ENCODE measurements at regions not wholly inside any gene's neighbourhood (a gene's known extent, or its start where the extent isn't known, plus 50 kb on each side); places are given as distances from the start of the nearest gene placed in this dataset.
A peak's percentile ranks its signal among the peaks of the same experiment; 100 is the strongest.

- Histone ChIP-seq H3K27me3 (ENCODE audit: low read length) (no peaks in the 10 kb centered on the region), H3F3A (ENCODE audit: low read length, unreplicated experiment) (no peaks in the 10 kb centered on the region), H2AFZ (ENCODE audit: low read length) (no peak overlapping the region), H3K4me2 (ENCODE audit: low read length) (no peak overlapping the region), H3K9me3 (ENCODE audit: low read length) (no peaks in the 10 kb centered on the region), H3K4me3 (ENCODE audit: low read length) (no peak overlapping the region), H3K4me1 (ENCODE audit: insufficient read depth, low read length) (no peaks in the 10 kb centered on the region), H3K9ac (ENCODE audit: low read length) (no peak overlapping the region), H4K20me1 (ENCODE audit: low read length) (no peaks in the 10 kb centered on the region), H3K79me2 (ENCODE audit: low read length) (no peaks in the 10 kb centered on the region), H3K9me2 (replicated peaks; ENCODE audit: low read length) (no peaks in the 10 kb centered on the region), H3K27ac (ENCODE audit: low read length) (no peak overlapping the region), H3K36me3 (ENCODE audit: low read depth, low read length) (no peaks in the 10 kb centered on the region)
- POLR2A ChIA-PET (ENCODE audit: unreplicated experiment): no interaction called here
- CTCF ChIA-PET: no interaction called here
- TF ChIP-seq EZH2 (IDR thresholded peaks at IDR 0.05; ENCODE audit: low read length, unreplicated experiment): no peak
- DNase-seq: no peak
- BruUV-seq (replicated peaks): no TSS peak
- no peak for ATAC-seq
- intact Hi-C loops (cut with micrococcal nuclease): no loop called here
Measured at GRCh38 chr13:67367399-67367798, 137.3 kb upstream of the PCDH9 start.

DNA sequence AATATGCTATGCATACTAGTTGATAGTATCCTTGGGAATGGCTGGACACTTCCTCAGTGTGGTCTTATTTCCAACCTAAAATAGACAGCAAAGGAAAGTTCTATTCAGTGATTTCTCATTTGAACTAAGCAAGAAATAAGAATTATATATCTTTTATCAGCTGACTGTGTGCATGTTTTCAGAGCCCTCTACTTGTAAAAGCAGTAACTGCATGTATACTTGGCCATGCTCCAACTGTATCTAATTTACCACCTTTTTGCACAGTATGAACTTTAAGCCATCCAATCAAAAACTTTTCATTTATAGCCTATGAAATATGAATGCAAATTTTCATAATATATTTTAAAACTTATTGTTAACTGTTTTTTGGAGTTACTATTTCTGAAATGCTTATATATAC, 136.4 kb upstream of the PCDH9 start:
- no peak overlapping the region for H2AFZ ChIP-seq (ENCODE audit: low read length)
- no peaks in the 10 kb centered on the region for H4K20me1 ChIP-seq (ENCODE audit: low read length)
- no peaks in the 10 kb centered on the region for H3K79me2 ChIP-seq (ENCODE audit: low read length)
- DNase-seq (peak; percentile 25), ATAC-seq (no peak)
- TF ChIP-seq EZH2 (IDR thresholded peaks at IDR 0.05; ENCODE audit: low read length, unreplicated experiment) (no peak), EZH2phosphoT487 (IDR thresholded peaks at IDR 0.05; ENCODE audit: borderline replicate concordance, low read length) (no peak)
- TF ChIP-seq, protein P1, sequence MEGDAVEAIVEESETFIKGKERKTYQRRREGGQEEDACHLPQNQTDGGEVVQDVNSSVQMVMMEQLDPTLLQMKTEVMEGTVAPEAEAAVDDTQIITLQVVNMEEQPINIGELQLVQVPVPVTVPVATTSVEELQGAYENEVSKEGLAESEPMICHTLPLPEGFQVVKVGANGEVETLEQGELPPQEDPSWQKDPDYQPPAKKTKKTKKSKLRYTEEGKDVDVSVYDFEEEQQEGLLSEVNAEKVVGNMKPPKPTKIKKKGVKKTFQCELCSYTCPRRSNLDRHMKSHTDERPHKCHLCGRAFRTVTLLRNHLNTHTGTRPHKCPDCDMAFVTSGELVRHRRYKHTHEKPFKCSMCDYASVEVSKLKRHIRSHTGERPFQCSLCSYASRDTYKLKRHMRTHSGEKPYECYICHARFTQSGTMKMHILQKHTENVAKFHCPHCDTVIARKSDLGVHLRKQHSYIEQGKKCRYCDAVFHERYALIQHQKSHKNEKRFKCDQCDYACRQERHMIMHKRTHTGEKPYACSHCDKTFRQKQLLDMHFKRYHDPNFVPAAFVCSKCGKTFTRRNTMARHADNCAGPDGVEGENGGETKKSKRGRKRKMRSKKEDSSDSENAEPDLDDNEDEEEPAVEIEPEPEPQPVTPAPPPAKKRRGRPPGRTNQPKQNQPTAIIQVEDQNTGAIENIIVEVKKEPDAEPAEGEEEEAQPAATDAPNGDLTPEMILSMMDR (conservative IDR thresholded peaks at IDR 0.05; ENCODE audit: low read depth, low read length): peak; percentile 30; the same call in 1 of the 2 replicates
- H3K9ac ChIP-seq (ENCODE audit: low read length): no peak overlapping the region
- BruUV-seq (replicated peaks): no TSS peak
- no peaks in the 10 kb centered on the region for H3K27me3 ChIP-seq (ENCODE audit: low read length)
- no peak overlapping the region for H3K4me3 ChIP-seq (ENCODE audit: low read length)
- H3K27ac ChIP-seq (ENCODE audit: low read length): no peak overlapping the region
- no peaks in the 10 kb centered on the region for H3K36me3 ChIP-seq (ENCODE audit: low read depth, low read length)
- H3K9me2 ChIP-seq (replicated peaks; ENCODE audit: low read length): no peaks in the 10 kb centered on the region
- H3K9me3 ChIP-seq (ENCODE audit: low read length): no peaks in the 10 kb centered on the region
- intact Hi-C loops (cut with micrococcal nuclease): no loop called here
- H3K4me1 ChIP-seq (ENCODE audit: insufficient read depth, low read length): no peaks in the 10 kb centered on the region
- CTCF ChIA-PET: no interaction called here
- no peaks in the 10 kb centered on the region for H3F3A ChIP-seq (ENCODE audit: low read length, unreplicated experiment)
- POLR2A ChIA-PET (ENCODE audit: unreplicated experiment): no interaction called here
- no peak overlapping the region for H3K4me2 ChIP-seq (ENCODE audit: low read length)

DNA sequence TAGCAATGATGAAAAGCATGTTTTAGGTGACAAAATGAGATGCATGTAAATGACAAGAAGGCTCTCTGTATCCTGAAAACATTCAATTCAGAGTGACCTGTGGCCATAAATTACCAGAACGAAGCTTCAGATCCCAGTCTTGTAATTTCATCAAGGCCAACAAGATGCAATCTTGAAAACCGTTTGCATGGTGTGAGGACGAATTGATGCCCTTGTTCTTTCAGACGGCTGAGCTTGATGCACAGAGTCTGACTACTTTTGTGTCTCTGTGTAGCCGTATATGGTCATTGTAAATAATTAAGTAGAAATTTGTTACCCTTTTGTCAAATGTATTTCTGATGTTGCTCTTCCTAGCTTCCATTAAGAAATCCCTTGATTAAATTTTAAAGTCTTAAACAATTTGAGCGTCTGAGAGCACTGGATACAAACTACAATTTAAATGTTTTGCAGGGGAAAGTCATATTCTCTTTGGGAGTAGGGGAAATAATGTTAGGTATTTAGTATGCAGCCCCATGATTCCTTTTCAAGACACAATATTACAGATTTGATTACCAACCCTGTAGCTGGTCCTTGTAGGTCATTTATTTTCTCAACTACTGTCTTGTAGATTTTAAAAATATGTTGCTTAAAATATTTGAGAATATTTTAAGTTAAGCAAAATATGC, 125.8 kb upstream of the PCDH9 start:
- POLR2A ChIA-PET (ENCODE audit: unreplicated experiment): no interaction called here
- H3K79me2 ChIP-seq (ENCODE audit: low read length): no peaks in the 10 kb centered on the region
- H4K20me1 ChIP-seq (ENCODE audit: low read length): no peaks in the 10 kb centered on the region
- no peak overlapping the region for H3K27ac ChIP-seq (ENCODE audit: low read length)
- BruUV-seq (replicated peaks): no TSS peak
- H3K9me3 ChIP-seq (ENCODE audit: low read length): no peaks in the 10 kb centered on the region
- no peak for DNase-seq
- no peaks in the 10 kb centered on the region for H3K4me1 ChIP-seq (ENCODE audit: insufficient read depth, low read length)
- no peak overlapping the region for H3K4me2 ChIP-seq (ENCODE audit: low read length)
- no peak overlapping the region for H3K9ac ChIP-seq (ENCODE audit: low read length)
- H2AFZ ChIP-seq (ENCODE audit: low read length): no peak overlapping the region
- no peaks in the 10 kb centered on the region for H3F3A ChIP-seq (ENCODE audit: low read length, unreplicated experiment)
- ATAC-seq: no peak
- CTCF ChIA-PET: no interaction called here
- TF ChIP-seq EZH2 (IDR thresholded peaks at IDR 0.05; ENCODE audit: low read length, unreplicated experiment) (no peak), EZH2phosphoT487 (IDR thresholded peaks at IDR 0.05; ENCODE audit: borderline replicate concordance, low read length) (no peak)
- TF ChIP-seq, protein P1 (conservative IDR thresholded peaks at IDR 0.05; ENCODE audit: low read depth, low read length): no peak
- H3K36me3 ChIP-seq (ENCODE audit: low read depth, low read length): no peaks in the 10 kb centered on the region
- no peaks in the 10 kb centered on the region for H3K9me2 ChIP-seq (replicated peaks; ENCODE audit: low read length)
- no peaks in the 10 kb centered on the region for H3K27me3 ChIP-seq (ENCODE audit: low read length)
- H3K4me3 ChIP-seq (ENCODE audit: low read length): no peak overlapping the region
- intact Hi-C loops (cut with micrococcal nuclease): no loop called here

Data from PC-3 (cell line).